ENCODE measurements at regions not wholly inside any gene's neighbourhood (a gene's known extent, or its start where the extent isn't known, plus 50 kb on each side); places are given as distances from the start of the nearest gene placed in this dataset.

DNA sequence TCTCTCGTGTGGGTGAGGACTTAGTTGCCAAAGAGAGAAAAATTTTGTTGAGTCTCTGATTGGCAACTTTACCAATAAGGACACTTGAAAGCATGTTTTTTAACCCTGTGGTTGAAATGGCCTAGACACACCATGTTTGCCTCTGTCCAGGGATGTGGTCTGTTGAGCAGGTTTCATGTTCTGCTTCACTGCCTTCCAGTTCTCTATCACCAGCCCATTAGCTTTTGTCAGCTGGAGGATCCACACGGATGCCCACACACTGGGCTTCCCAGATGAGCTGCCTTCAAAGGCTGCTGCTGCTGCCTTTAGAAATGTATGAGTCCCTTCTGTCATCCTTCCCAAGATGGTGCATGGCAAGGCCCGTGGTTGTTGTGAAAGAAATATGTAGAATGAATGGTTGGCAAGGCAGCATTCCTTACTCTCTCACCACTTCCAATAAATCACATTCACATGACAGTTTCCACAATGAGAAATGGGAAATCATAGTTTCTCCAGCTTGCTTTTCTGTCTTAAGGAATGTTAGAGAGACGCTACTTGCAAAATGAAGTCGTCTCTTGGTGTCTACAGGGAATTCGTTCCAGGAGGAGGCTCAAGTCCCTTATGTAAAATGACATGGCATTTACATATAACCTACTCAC lies 108.2 kb upstream of the SLC35F3 start:
- H2BK15ac ChIP-seq (ENCODE audit: low read length): no peak overlapping the region
- no peaks in the 10 kb centered on the region for H3K4me1 ChIP-seq (ENCODE audit: control insufficient read depth in 2 of 2, insufficient read depth in 1 of 2, low read depth in 1 of 2, low read length in 2 of 2)
- DNase-seq (ENCODE audit: low spot score): no peak
- H2AFZ ChIP-seq (ENCODE audit: low read length): no peak overlapping the region
- no peak overlapping the region for H2BK120ac ChIP-seq (ENCODE audit: low read depth, low read length)
- no peak overlapping the region for H3K14ac ChIP-seq (ENCODE audit: low read length)
- H3K27me3 ChIP-seq (ENCODE audit: control insufficient read depth in 3 of 3, insufficient read depth in 3 of 3, low read depth in 1 of 3, low read length in 3 of 3): no peaks in the 10 kb centered on the region
- no peak overlapping the region for H2BK12ac ChIP-seq (ENCODE audit: low read length)
- no peak overlapping the region for H4K91ac ChIP-seq (ENCODE audit: low read depth, low read length, poor library complexity)
- no peak overlapping the region for H2BK5ac ChIP-seq (ENCODE audit: low read length)
- H3K9me3 ChIP-seq (replicated peaks in 1 of 2; ENCODE audit: control insufficient read depth in 2 of 2, insufficient read depth in 1 of 2, low read depth in 1 of 2, low read length in 2 of 2): peaks cover 0 to 3% of the 10 kb centered on the region in 2 donors
- no peak overlapping the region for H3K9ac ChIP-seq (ENCODE audit: low read depth, low read length, poor library complexity)
- no peak overlapping the region for H3K18ac ChIP-seq (ENCODE audit: low read length)
- WGBS, 2 donors (ENCODE audit: extremely low coverage in 2 of 2, insufficient read length in 2 of 2, insufficient replicate concordance in 1 of 2): no CpG with 5 or more reads among the region's 6 CpGs
- H3K4ac ChIP-seq (ENCODE audit: low read length): no peak overlapping the region
- no peak overlapping the region for H3K4me2 ChIP-seq (ENCODE audit: insufficient read depth, low read length, poor library complexity, severe bottlenecking)
- no peak overlapping the region for H2AK5ac ChIP-seq (ENCODE audit: low read depth, low read length)
- H3K23ac ChIP-seq (ENCODE audit: low read depth, low read length, poor library complexity): no peak overlapping the region
- no peak overlapping the region for H3K4me3 ChIP-seq (ENCODE audit: low read length in 2 of 2)
- H3K27ac ChIP-seq (replicated peaks; ENCODE audit: low read length): no peak overlapping the region
- no peaks in the 10 kb centered on the region for H3K36me3 ChIP-seq (replicated peaks in 1 of 2; ENCODE audit: control insufficient read depth in 2 of 2, insufficient read depth in 2 of 2, low read length in 2 of 2)
- H4K8ac ChIP-seq (ENCODE audit: low read depth, low read length): no peak overlapping the region
- no peaks in the 10 kb centered on the region for H3K79me1 ChIP-seq (ENCODE audit: low read depth, low read length)

DNA sequence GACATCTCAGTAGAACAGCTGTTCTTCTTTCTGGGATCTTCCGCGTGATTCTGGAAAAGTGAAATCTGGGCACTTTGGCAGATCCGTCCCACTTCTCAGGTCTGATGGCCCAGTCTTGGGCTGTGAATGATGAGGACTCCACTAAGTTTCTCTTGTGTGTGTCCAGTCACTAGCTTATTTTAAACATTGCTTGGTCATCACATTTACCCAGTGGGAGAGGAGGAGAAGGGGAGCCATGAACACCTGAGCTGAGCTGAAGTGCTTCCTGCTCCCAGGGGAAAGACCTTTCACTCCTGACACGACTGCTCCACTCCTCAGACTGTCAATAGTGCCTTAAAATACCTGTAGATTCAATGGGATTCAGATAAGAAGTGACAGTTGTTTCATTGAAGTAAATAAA lies 101.9 kb upstream of the SLC35F3 start:
- no peak overlapping the region for H2AFZ ChIP-seq (ENCODE audit: low read length)
- no peak overlapping the region for H2AK5ac ChIP-seq (ENCODE audit: low read depth, low read length)
- H3K4me2 ChIP-seq (ENCODE audit: insufficient read depth, low read length, poor library complexity, severe bottlenecking): no peak overlapping the region
- H4K8ac ChIP-seq (ENCODE audit: low read depth, low read length): no peak overlapping the region
- H3K14ac ChIP-seq (ENCODE audit: low read length): no peak overlapping the region
- no peaks in the 10 kb centered on the region for H3K36me3 ChIP-seq (replicated peaks in 1 of 2; ENCODE audit: control insufficient read depth in 2 of 2, insufficient read depth in 2 of 2, low read length in 2 of 2)
- no peaks in the 10 kb centered on the region for H3K4me1 ChIP-seq (ENCODE audit: control insufficient read depth in 2 of 2, insufficient read depth in 1 of 2, low read depth in 1 of 2, low read length in 2 of 2)
- no peak overlapping the region for H3K18ac ChIP-seq (ENCODE audit: low read length)
- no peak overlapping the region for H2BK15ac ChIP-seq (ENCODE audit: low read length)
- no peak overlapping the region for H3K9ac ChIP-seq (ENCODE audit: low read depth, low read length, poor library complexity)
- no peak overlapping the region for H3K27ac ChIP-seq (replicated peaks; ENCODE audit: low read length)
- no peak overlapping the region for H2BK12ac ChIP-seq (ENCODE audit: low read length)
- no peak overlapping the region for H3K4ac ChIP-seq (ENCODE audit: low read length)
- no peaks in the 10 kb centered on the region for H3K27me3 ChIP-seq (ENCODE audit: control insufficient read depth in 3 of 3, insufficient read depth in 3 of 3, low read depth in 1 of 3, low read length in 3 of 3)
- H3K23ac ChIP-seq (ENCODE audit: low read depth, low read length, poor library complexity): no peak overlapping the region
- no peak overlapping the region for H2BK5ac ChIP-seq (ENCODE audit: low read length)
- H3K79me1 ChIP-seq (ENCODE audit: low read depth, low read length): no peaks in the 10 kb centered on the region
- no peak overlapping the region for H2BK120ac ChIP-seq (ENCODE audit: low read depth, low read length)
- no CpG with 5 or more reads among the region's 4 CpGs for WGBS, 2 donors (ENCODE audit: extremely low coverage in 2 of 2, insufficient read length in 2 of 2, insufficient replicate concordance in 1 of 2)
- H3K4me3 ChIP-seq (ENCODE audit: low read length in 2 of 2): no peak overlapping the region
- peaks cover 0 to 3% of the 10 kb centered on the region in 2 donors for H3K9me3 ChIP-seq (replicated peaks in 1 of 2; ENCODE audit: control insufficient read depth in 2 of 2, insufficient read depth in 1 of 2, low read depth in 1 of 2, low read length in 2 of 2)
- no peak for DNase-seq (ENCODE audit: low spot score)
- H4K91ac ChIP-seq (ENCODE audit: low read depth, low read length, poor library complexity): no peak overlapping the region

DNA sequence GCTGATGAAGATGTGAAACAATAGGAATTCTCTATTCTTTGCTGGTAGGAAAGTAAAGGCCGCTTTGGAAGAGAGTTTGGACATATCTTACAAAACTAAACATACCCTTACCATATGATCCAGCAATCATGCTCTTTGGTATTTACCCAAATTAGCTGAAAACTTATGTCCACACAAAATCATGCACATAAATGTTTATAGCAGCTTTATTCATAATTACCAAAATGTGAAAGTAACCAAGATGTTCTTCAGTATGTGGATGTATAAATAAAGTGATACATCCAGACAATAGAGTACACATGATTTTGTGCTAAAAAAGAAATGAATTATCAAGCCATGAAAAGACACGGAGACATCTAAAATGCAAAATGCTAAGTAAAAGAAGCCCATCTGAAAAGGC lies 98.7 kb upstream of the SLC35F3 start:
- no peak for DNase-seq (ENCODE audit: low spot score)
- Histone ChIP-seq H2BK5ac (ENCODE audit: low read length) (no peak overlapping the region), H3K4me2 (ENCODE audit: insufficient read depth, low read length, poor library complexity, severe bottlenecking) (no peak overlapping the region), H3K36me3 (replicated peaks in 1 of 2; ENCODE audit: control insufficient read depth in 2 of 2, insufficient read depth in 2 of 2, low read length in 2 of 2) (no peaks in the 10 kb centered on the region), H2BK12ac (ENCODE audit: low read length) (no peak overlapping the region), H3K18ac (ENCODE audit: low read length) (no peak overlapping the region), H2BK15ac (ENCODE audit: low read length) (no peak overlapping the region), H3K9ac (ENCODE audit: low read depth, low read length, poor library complexity) (no peak overlapping the region), H3K79me1 (ENCODE audit: low read depth, low read length) (no peaks in the 10 kb centered on the region), H3K27ac (replicated peaks; ENCODE audit: low read length) (no peak overlapping the region), H3K4ac (ENCODE audit: low read length) (no peak overlapping the region), H3K27me3 (ENCODE audit: control insufficient read depth in 3 of 3, insufficient read depth in 3 of 3, low read depth in 1 of 3, low read length in 3 of 3) (no peaks in the 10 kb centered on the region), H3K23ac (ENCODE audit: low read depth, low read length, poor library complexity) (no peak overlapping the region), H2AFZ (ENCODE audit: low read length) (no peak overlapping the region), H3K4me1 (ENCODE audit: control insufficient read depth in 2 of 2, insufficient read depth in 1 of 2, low read depth in 1 of 2, low read length in 2 of 2) (peaks cover 0 to 1% of the 10 kb centered on the region in 2 donors), H3K14ac (ENCODE audit: low read length) (no peak overlapping the region), H3K9me3 (replicated peaks in 1 of 2; ENCODE audit: control insufficient read depth in 2 of 2, insufficient read depth in 1 of 2, low read depth in 1 of 2, low read length in 2 of 2) (no peaks in the 10 kb centered on the region), H2AK5ac (ENCODE audit: low read depth, low read length) (no peak overlapping the region), H4K91ac (ENCODE audit: low read depth, low read length, poor library complexity) (no peak overlapping the region), H4K8ac (ENCODE audit: low read depth, low read length) (no peak overlapping the region), H3K4me3 (ENCODE audit: low read length in 2 of 2) (no peak overlapping the region), H2BK120ac (ENCODE audit: low read depth, low read length) (no peak overlapping the region)
- WGBS, 2 donors (ENCODE audit: extremely low coverage in 2 of 2, insufficient read length in 2 of 2, insufficient replicate concordance in 1 of 2): no CpG with 5 or more reads among the region's 2 CpGs

DNA sequence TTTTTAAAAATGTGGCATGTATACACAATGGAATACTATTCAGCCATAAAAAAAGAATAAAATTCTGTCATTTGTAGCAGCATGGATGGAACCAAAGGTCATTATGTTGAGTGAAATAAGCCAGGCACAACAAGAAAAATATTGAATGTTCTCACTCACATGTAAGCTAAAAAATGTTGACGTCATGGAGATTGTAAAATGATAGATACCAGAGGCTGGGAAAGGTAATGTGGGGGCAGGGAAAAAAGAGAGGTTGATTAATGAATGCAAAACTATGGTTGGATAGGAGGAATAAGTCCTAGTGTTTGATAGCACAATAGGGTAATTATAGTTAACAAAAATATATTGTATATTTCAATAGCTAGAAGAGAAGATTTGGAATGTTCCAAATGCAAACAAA lies 89.1 kb upstream of the SLC35F3 start:
- Histone ChIP-seq H2BK15ac (ENCODE audit: low read length) (no peak overlapping the region), H4K91ac (ENCODE audit: low read depth, low read length, poor library complexity) (no peak overlapping the region), H3K18ac (ENCODE audit: low read length) (no peak overlapping the region), H3K9ac (ENCODE audit: low read depth, low read length, poor library complexity) (no peak overlapping the region), H3K27me3 (ENCODE audit: control insufficient read depth in 3 of 3, insufficient read depth in 3 of 3, low read depth in 1 of 3, low read length in 3 of 3) (no peaks in the 10 kb centered on the region), H2BK12ac (ENCODE audit: low read length) (no peak overlapping the region), H3K36me3 (replicated peaks in 1 of 2; ENCODE audit: control insufficient read depth in 2 of 2, insufficient read depth in 2 of 2, low read length in 2 of 2) (no peaks in the 10 kb centered on the region), H3K4me1 (ENCODE audit: control insufficient read depth in 2 of 2, insufficient read depth in 1 of 2, low read depth in 1 of 2, low read length in 2 of 2) (no peaks in the 10 kb centered on the region), H3K79me1 (ENCODE audit: low read depth, low read length) (no peaks in the 10 kb centered on the region), H3K4ac (ENCODE audit: low read length) (no peak overlapping the region), H2AFZ (ENCODE audit: low read length) (no peak overlapping the region), H3K9me3 (replicated peaks in 1 of 2; ENCODE audit: control insufficient read depth in 2 of 2, insufficient read depth in 1 of 2, low read depth in 1 of 2, low read length in 2 of 2) (no peaks in the 10 kb centered on the region), H2BK5ac (ENCODE audit: low read length) (no peak overlapping the region), H3K27ac (replicated peaks; ENCODE audit: low read length) (no peak overlapping the region), H3K23ac (ENCODE audit: low read depth, low read length, poor library complexity) (no peak overlapping the region), H2BK120ac (ENCODE audit: low read depth, low read length) (no peak overlapping the region), H2AK5ac (ENCODE audit: low read depth, low read length) (no peak overlapping the region), H3K4me3 (ENCODE audit: low read length in 2 of 2) (no peak overlapping the region), H4K8ac (ENCODE audit: low read depth, low read length) (no peak overlapping the region), H3K14ac (ENCODE audit: low read length) (no peak overlapping the region), H3K4me2 (ENCODE audit: insufficient read depth, low read length, poor library complexity, severe bottlenecking) (no peak overlapping the region)
- no peak for DNase-seq (ENCODE audit: low spot score)
- WGBS, 2 donors (ENCODE audit: extremely low coverage in 2 of 2, insufficient read length in 2 of 2, insufficient replicate concordance in 1 of 2): no CpG with 5 or more reads among the region's 1 CpG
